Esophagus squamous epithelium (tissue), 4 donors: ENCODE measurements at regions not wholly inside any gene's neighbourhood (a gene's known extent, or its start where the extent isn't known, plus 50 kb on each side); places are given as distances from the start of the nearest gene placed in this dataset.

Experiments
- CTCF ChIP-seq, 6 experiments: fragments of 450-650 bp in 4 of 6; fragments of 200-600 bp in 2 of 6; sonication (generic) in 2 of 6; IDR thresholded peaks; one replicate each; pipeline ENCODE4 v1.5.1; 2016 to 2019; ENCODE audit warnings: antibody characterized with exemption in 6 of 6, mild to moderate bottlenecking in 4 of 6, moderate library complexity in 4 of 6
- POLR2A ChIP-seq, 4 donors: fragments of 450-650 bp; IDR thresholded peaks; one replicate each; pipeline ENCODE4 v1.6.1; 2017; ENCODE audit warnings: antibody characterized with exemption in 4 of 4, mild to moderate bottlenecking in 4 of 4, moderate library complexity in 3 of 4

GRCh38 chr12:16658699-16659098 lies 52.7 kb upstream of the LMO3 start:
- TF ChIP-seq CTCF (IDR thresholded peaks at IDR 0.05) (no peak), POLR2A (IDR thresholded peaks at IDR 0.05) (no peak)
